RWPE1 (cell line): ENCODE measurements at regions not wholly inside any gene's neighbourhood (a gene's known extent, or its start where the extent isn't known, plus 50 kb on each side); places are given as distances from the start of the nearest gene placed in this dataset.
"Not testable (repeated sequence)": the region's sequence is repeated elsewhere in the genome, so short reads cannot be mapped to it uniquely, and the experiment has no call there.

ENCODE experiments used
- CTCF ChIA-PET: fragments of 350-600 bp; sonication (Branson Sonifier 250); formaldehyde crosslinking; extraction: SDS; loops from one replicate; lab custom pipeline; 2021; lab: Yijun Ruan, JAX
- POLR2A ChIA-PET: fragments of 400-600 bp; formaldehyde crosslinking; extraction: SDS; loops from one replicate; lab custom pipeline; 2020; ENCODE audit warnings: antibody characterized with exemption; ENCODE audit not compliant: low non-redundant PET; lab: Yijun Ruan, JAX
- DNase-seq: peaks from one replicate; pipeline ENCODE4 v3.0.0; 2012; ENCODE audit warnings: low spot score
- H3K27ac ChIP-seq: fragments of 450-650 bp; 2 replicates; pipeline ENCODE4 v1.5.1; 2017
- CTCF ChIP-seq: fragments of 450-650 bp; conservative IDR thresholded peaks from 2 replicates; pipeline ENCODE4 v1.5.1; 2017; ENCODE audit warnings: low read depth, mild to moderate bottlenecking

GRCh38 chr2:31770741-31771140, 190.0 kb upstream of the SRD5A2 start:
- no peak overlapping the region for H3K27ac ChIP-seq
- TF ChIP-seq CTCF: no peak
- DNase-seq: no peak
- POLR2A ChIA-PET: no interaction called here
- CTCF ChIA-PET: no interaction called here

GRCh38 chr2:31765078-31765945, 184.6 kb upstream of the SRD5A2 start:
- H3K27ac ChIP-seq: no peak overlapping the region
- DNase-seq: no peak
- CTCF ChIA-PET: interaction anchor here (0.6 kb wide), 1 partner anchor 32 kb away, joined by 3 read pairs; no protein-coding TSS in a partner anchor
- TF ChIP-seq CTCF: no peak
- POLR2A ChIA-PET: no interaction called here

GRCh38 chr2:31764169-31764568, 183.4 kb upstream of the SRD5A2 start:
- no peak for TF ChIP-seq CTCF
- no peak for DNase-seq
- no peak overlapping the region for H3K27ac ChIP-seq
- ChIA-PET POLR2A (no interaction called here), CTCF (no interaction called here)

- POLR2A ChIA-PET: no interaction called here
- CTCF ChIA-PET: no interaction called here
- no peak overlapping the region for H3K27ac ChIP-seq
- TF ChIP-seq CTCF: no peak
- DNase-seq: no peak
These were observed 181.3 kb upstream of the SRD5A2 start for GRCh38 chr2:31762085-31762484.

- CTCF ChIA-PET, H3K27ac ChIP-seq, DNase-seq, POLR2A ChIA-PET: not testable (repeated sequence)
These were observed 176.6 kb upstream of the SRD5A2 start for GRCh38 chr2:31757351-31757750.

GRCh38 chr2:31748746-31749145, 168.0 kb upstream of the SRD5A2 start:
- POLR2A ChIA-PET, CTCF ChIA-PET, DNase-seq: not testable (repeated sequence)
- peak overlapping the region; percentile 49; the same call in 1 of the 2 replicates for H3K27ac ChIP-seq

GRCh38 chr2:31748041-31748440, 167.3 kb upstream of the SRD5A2 start:
- ChIA-PET POLR2A (no interaction called here), CTCF (no interaction called here)
- no peak for DNase-seq
- H3K27ac ChIP-seq: no peak overlapping the region
- TF ChIP-seq CTCF: no peak
